NCI-H146 (cell line): ENCODE measurements at regions not wholly inside any gene's neighbourhood (a gene's known extent, or its start where the extent isn't known, plus 50 kb on each side); places are given as distances from the start of the nearest gene placed in this dataset.

ENCODE experiments used
- DNase-seq: peaks from one replicate; lab custom pipeline; 2025; lab: John Stamatoyannopoulos, UW

GRCh38 chr3:99439892-99440291, 198.5 kb upstream of the COL8A1 start:
- DNase-seq: no peak

- DNase-seq: no peak
Observed at GRCh38 chr3:99434190-99434589, 204.2 kb upstream of the COL8A1 start.

- DNase-seq: no peak
Observed at GRCh38 chr3:99430348-99431134, 207.9 kb upstream of the COL8A1 start.

GRCh38 chr3:99429502-99429901, 208.9 kb upstream of the COL8A1 start:
- DNase-seq: no peak

GRCh38 chr3:99425930-99426329, 212.5 kb upstream of the COL8A1 start:
- no peak for DNase-seq

- no peak for DNase-seq
Observed at GRCh38 chr3:99419116-99419515, 219.3 kb upstream of the COL8A1 start.

- DNase-seq: no peak
Observed at GRCh38 chr3:99418709-99419108, 219.7 kb upstream of the COL8A1 start.

- no peak for DNase-seq
Observed at GRCh38 chr3:99418209-99418635, 220.2 kb upstream of the COL8A1 start.

- DNase-seq: no peak
Observed at GRCh38 chr3:99413504-99413903, 224.9 kb upstream of the COL8A1 start.

GRCh38 chr3:99410789-99411311, 227.5 kb upstream of the COL8A1 start:
- DNase-seq: no peak

GRCh38 chr3:99409961-99410360, 228.4 kb upstream of the COL8A1 start:
- no peak for DNase-seq

GRCh38 chr3:99407257-99407656, 231.1 kb upstream of the COL8A1 start:
- DNase-seq: no peak

GRCh38 chr3:99402755-99403154, 235.6 kb upstream of the COL8A1 start:
- no peak for DNase-seq

- DNase-seq: no peak
Observed at GRCh38 chr3:99400352-99400751, 238.0 kb upstream of the COL8A1 start.

GRCh38 chr3:99396651-99397275, 241.6 kb upstream of the COL8A1 start:
- DNase-seq: no peak

GRCh38 chr3:99394831-99395778, 243.3 kb upstream of the COL8A1 start:
- DNase-seq: no peak

GRCh38 chr3:99393961-99394360, 244.4 kb upstream of the COL8A1 start:
- DNase-seq: no peak

GRCh38 chr3:99388780-99389179, 249.6 kb upstream of the COL8A1 start:
- no peak for DNase-seq

- no peak for DNase-seq
Observed at GRCh38 chr3:99384596-99384995, 253.8 kb upstream of the COL8A1 start.

- DNase-seq: no peak
Observed at GRCh38 chr3:99376926-99377325, 261.5 kb upstream of the COL8A1 start.

- DNase-seq: no peak
Observed at GRCh38 chr3:99373846-99374210, 264.6 kb upstream of the COL8A1 start.

- no peak for DNase-seq
Observed at GRCh38 chr3:99373088-99373845, 265.1 kb upstream of the COL8A1 start.
